ENCODE measurements at regions not wholly inside any gene's neighbourhood (a gene's known extent, or its start where the extent isn't known, plus 50 kb on each side); places are given as distances from the start of the nearest gene placed in this dataset.

DNA sequence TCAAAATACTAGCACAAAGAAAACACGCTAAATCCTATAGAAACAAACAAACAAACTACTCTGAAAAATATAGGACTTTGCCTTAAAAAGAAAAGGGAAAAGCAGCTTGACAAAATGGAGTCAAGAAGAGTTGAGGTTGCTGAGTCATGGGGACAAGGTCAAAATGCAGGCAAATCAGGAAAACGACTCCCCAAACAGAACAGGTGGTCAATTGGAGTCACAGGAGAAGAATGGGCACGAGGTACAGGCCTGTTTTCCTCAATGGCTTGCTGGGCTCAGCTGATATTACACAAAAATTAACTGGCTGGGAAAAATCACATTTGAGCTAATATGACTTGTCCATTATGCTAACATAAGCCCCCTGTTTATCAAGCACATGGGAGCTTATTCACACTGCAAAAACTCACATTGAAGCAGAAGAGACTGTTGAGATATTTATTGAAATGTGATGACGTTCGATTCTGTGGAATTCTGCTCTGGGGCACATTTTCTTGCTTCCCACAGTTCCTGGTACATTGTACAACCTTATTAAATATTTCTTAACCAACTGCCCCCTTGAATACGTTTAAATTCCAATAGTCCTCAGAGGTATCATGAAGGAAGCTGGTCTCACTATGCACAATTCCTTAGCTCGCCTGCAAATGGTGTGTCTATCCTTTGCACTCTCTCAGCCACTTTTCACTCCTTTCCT is 1622.1 kb downstream of the STIM2 start:
- H3K4me3 ChIP-seq (ENCODE audit: low read length in 3 of 3): no peak overlapping the region
- H3K27ac ChIP-seq (ENCODE audit: low read depth in 2 of 2, low read length in 2 of 2): no peak overlapping the region
- no peaks in the 10 kb centered on the region for H3K4me1 ChIP-seq (ENCODE audit: control insufficient read depth in 2 of 3, insufficient read depth in 2 of 3, low read depth in 1 of 3, low read length in 3 of 3)
- DNase-seq: no peak
- no peak for FAIRE-seq
- H3K9ac ChIP-seq (ENCODE audit: low read length in 3 of 3): no peak overlapping the region
- intact Hi-C loops (cut with DNase I): no loop called here
- no peaks in the 10 kb centered on the region for H3K9me3 ChIP-seq (ENCODE audit: control insufficient read depth in 2 of 3, insufficient read depth in 1 of 3, low read length in 3 of 3)
- TF ChIP-seq, protein P1, sequence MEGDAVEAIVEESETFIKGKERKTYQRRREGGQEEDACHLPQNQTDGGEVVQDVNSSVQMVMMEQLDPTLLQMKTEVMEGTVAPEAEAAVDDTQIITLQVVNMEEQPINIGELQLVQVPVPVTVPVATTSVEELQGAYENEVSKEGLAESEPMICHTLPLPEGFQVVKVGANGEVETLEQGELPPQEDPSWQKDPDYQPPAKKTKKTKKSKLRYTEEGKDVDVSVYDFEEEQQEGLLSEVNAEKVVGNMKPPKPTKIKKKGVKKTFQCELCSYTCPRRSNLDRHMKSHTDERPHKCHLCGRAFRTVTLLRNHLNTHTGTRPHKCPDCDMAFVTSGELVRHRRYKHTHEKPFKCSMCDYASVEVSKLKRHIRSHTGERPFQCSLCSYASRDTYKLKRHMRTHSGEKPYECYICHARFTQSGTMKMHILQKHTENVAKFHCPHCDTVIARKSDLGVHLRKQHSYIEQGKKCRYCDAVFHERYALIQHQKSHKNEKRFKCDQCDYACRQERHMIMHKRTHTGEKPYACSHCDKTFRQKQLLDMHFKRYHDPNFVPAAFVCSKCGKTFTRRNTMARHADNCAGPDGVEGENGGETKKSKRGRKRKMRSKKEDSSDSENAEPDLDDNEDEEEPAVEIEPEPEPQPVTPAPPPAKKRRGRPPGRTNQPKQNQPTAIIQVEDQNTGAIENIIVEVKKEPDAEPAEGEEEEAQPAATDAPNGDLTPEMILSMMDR (IDR thresholded peaks at IDR 0.05; ENCODE audit: borderline replicate concordance, extremely low read depth, insufficient read depth): no peak
- no peaks in the 10 kb centered on the region for H3K27me3 ChIP-seq (ENCODE audit: control insufficient read depth, insufficient read depth, low read length)
- no peaks in the 10 kb centered on the region for H3K36me3 ChIP-seq (ENCODE audit: control insufficient read depth in 2 of 3, insufficient read depth in 3 of 3, low read length in 3 of 3)

DNA sequence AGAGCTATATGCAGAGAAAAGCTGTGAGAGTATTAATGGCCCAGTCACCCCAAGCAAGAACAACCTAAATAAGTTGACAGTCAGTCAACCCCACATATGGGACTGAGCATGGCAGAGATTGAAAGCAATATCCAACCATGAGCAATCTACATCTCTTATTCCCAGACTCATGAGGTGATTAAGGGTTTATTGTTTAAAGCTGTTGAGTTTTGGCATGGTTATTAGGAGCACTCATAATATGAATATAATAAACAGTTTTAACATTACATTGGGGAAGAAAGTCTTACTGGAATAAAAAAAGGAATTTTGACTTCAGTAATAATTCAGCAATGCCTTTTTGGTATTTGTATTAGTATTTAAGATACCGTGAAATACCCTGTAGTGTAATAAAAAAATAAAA is 1627.4 kb downstream of the STIM2 start:
- Histone ChIP-seq H3K4me3 (ENCODE audit: low read length in 3 of 3) (no peak overlapping the region), H3K27ac (ENCODE audit: low read depth in 2 of 2, low read length in 2 of 2) (no peak overlapping the region), H3K4me1 (ENCODE audit: control insufficient read depth in 2 of 3, insufficient read depth in 2 of 3, low read depth in 1 of 3, low read length in 3 of 3) (peaks cover 0 to 2% (median 0%) of the 10 kb centered on the region in 3 donors), H3K36me3 (ENCODE audit: control insufficient read depth in 2 of 3, insufficient read depth in 3 of 3, low read length in 3 of 3) (no peaks in the 10 kb centered on the region), H3K9ac (ENCODE audit: low read length in 3 of 3) (no peak overlapping the region), H3K9me3 (ENCODE audit: control insufficient read depth in 2 of 3, insufficient read depth in 1 of 3, low read length in 3 of 3) (no peaks in the 10 kb centered on the region), H3K27me3 (ENCODE audit: control insufficient read depth, insufficient read depth, low read length) (no peaks in the 10 kb centered on the region)
- TF ChIP-seq, protein P1 (IDR thresholded peaks at IDR 0.05; ENCODE audit: borderline replicate concordance, extremely low read depth, insufficient read depth): no peak
- FAIRE-seq (no peak), DNase-seq (no peak)
- intact Hi-C loops (cut with DNase I): no loop called here

DNA sequence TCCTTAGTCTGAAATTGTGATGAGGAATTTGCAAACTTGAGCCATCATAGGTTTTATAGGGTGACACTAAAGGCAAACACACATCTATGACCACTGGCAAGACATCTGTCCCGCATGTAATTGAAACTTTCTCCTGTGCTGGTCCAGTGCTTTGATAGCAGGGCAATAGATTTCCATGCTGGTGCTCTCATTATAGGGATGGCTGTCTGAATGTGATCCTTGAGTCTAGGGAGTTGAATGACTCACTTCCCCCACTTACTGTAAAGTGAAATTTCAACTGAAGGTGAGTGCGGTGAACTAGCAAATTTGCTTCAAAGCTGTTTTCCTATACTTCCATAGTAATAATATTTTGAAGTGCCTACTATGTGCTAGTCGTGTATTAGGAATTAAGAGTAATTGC is 1630.0 kb downstream of the STIM2 start:
- FAIRE-seq: no peak

More for the DNA sequence above, 1630.0 kb downstream of the STIM2 start:
- DNase-seq: peak in 2 of 5 donors; percentile 8 to 20
- no peak overlapping the region for H3K9ac ChIP-seq (ENCODE audit: low read length in 3 of 3)
- H3K4me1 ChIP-seq (ENCODE audit: control insufficient read depth in 2 of 3, insufficient read depth in 2 of 3, low read depth in 1 of 3, low read length in 3 of 3): peaks cover 0 to 2% (median 0%) of the 10 kb centered on the region in 3 donors
- H3K27ac ChIP-seq (ENCODE audit: low read depth in 2 of 2, low read length in 2 of 2): no peak overlapping the region
- no peak overlapping the region for H3K4me3 ChIP-seq (ENCODE audit: low read length in 3 of 3)
- no peaks in the 10 kb centered on the region for H3K36me3 ChIP-seq (ENCODE audit: control insufficient read depth in 2 of 3, insufficient read depth in 3 of 3, low read length in 3 of 3)
- intact Hi-C loops (cut with DNase I): no loop called here
- TF ChIP-seq, protein P1 (IDR thresholded peaks at IDR 0.05; ENCODE audit: borderline replicate concordance, extremely low read depth, insufficient read depth): no peak
- H3K9me3 ChIP-seq (ENCODE audit: control insufficient read depth in 2 of 3, insufficient read depth in 1 of 3, low read length in 3 of 3): no peaks in the 10 kb centered on the region
- no peaks in the 10 kb centered on the region for H3K27me3 ChIP-seq (ENCODE audit: control insufficient read depth, insufficient read depth, low read length)
